Neural cell (in vitro differentiated cells): ENCODE measurements at regions not wholly inside any gene's neighbourhood (a gene's known extent, or its start where the extent isn't known, plus 50 kb on each side); places are given as distances from the start of the nearest gene placed in this dataset.

Source experiments
- H2AFZ ChIP-seq: fragments of 200-600, 300-800 bp; sonication (generic), shearing (Covaris generic); 2 replicates; pipeline ENCODE4 v1.6.0; 2014; ENCODE audit warnings: low read depth, mild to moderate bottlenecking, antibody characterized with exemption, low read length, moderate library complexity
- H3F3A ChIP-seq: fragments of 200-600 bp; shearing (Covaris generic); 2 replicates; pipeline ENCODE4 v1.6.1; 2016; ENCODE audit warnings: mild to moderate bottlenecking, moderate library complexity, mixed read lengths, antibody characterized with exemption, low read length; ENCODE audit not compliant: insufficient read depth, poor library complexity, severe bottlenecking
- H3K27ac ChIP-seq: fragments of 200-600, 300-800 bp; sonication (generic), shearing (Covaris generic); 2 replicates; pipeline ENCODE4 v1.5.1; 2014; ENCODE audit warnings: mild to moderate bottlenecking, low read length, moderate library complexity
- H3K27me3 ChIP-seq: fragments of 300-800, 200-600 bp; sonication (generic), shearing (Covaris generic); 2 replicates; pipeline ENCODE4 v1.6.0; 2014; ENCODE audit warnings: mild to moderate bottlenecking, low read depth, low read length, moderate library complexity; ENCODE audit not compliant: insufficient read depth
- H3K36me3 ChIP-seq: fragments of 300-800, 200-600 bp; sonication (generic), shearing (Covaris generic); 2 replicates; pipeline ENCODE4 v1.5.1; 2014; ENCODE audit warnings: mild to moderate bottlenecking, antibody characterized with exemption, low read length, moderate library complexity; ENCODE audit not compliant: insufficient read depth
- H3K4me2 ChIP-seq: fragments of 300-800, 200-600 bp; sonication (generic), shearing (Covaris generic); 2 replicates; pipeline ENCODE4 v1.6.0; 2014; ENCODE audit warnings: mild to moderate bottlenecking, low read length
- H3K4me3 ChIP-seq: fragments of 300-800, 200-600 bp; sonication (generic), shearing (Covaris generic); 2 replicates; pipeline ENCODE4 v1.5.1; 2014; ENCODE audit warnings: mild to moderate bottlenecking, low read length, moderate library complexity
- H3K79me2 ChIP-seq: fragments of 200-600 bp; shearing (Covaris generic); replicated peaks from 2 replicates; pipeline ENCODE4 v1.6.0; 2014; ENCODE audit warnings: mild to moderate bottlenecking, low read length, moderate library complexity; ENCODE audit not compliant: insufficient read depth
- H3K9ac ChIP-seq: fragments of 300-800, 200-600 bp; sonication (generic), shearing (Covaris generic); 2 replicates; pipeline ENCODE4 v1.6.1; 2016; ENCODE audit warnings: mild to moderate bottlenecking, low read length, mixed read lengths
- H3K9me2 ChIP-seq: fragments of 200-600 bp; shearing (Covaris generic); 2 replicates; pipeline ENCODE4 v1.6.1; 2016; ENCODE audit warnings: mild to moderate bottlenecking, low read length, mixed read lengths; ENCODE audit not compliant: insufficient read depth
- H3K9me3 ChIP-seq: fragments of 200-600, 300-800 bp; sonication (generic), shearing (Covaris generic); 2 replicates; pipeline ENCODE4 v1.6.1; 2016; ENCODE audit warnings: mild to moderate bottlenecking, mixed run types, low read length, moderate library complexity, mixed read lengths
- H4K20me1 ChIP-seq: fragments of 200-600 bp; shearing (Covaris generic); 2 replicates; pipeline ENCODE4 v1.6.1; 2016; ENCODE audit warnings: mild to moderate bottlenecking, mixed run types; ENCODE audit not compliant: insufficient read depth
- CTCF ChIP-seq: fragments of 450-650 bp; IDR thresholded peaks from 2 replicates; pipeline ENCODE4 v1.5.1; 2014; ENCODE audit warnings: antibody characterized with exemption, mild to moderate bottlenecking, moderate library complexity; ENCODE audit not compliant: poor library complexity, severe bottlenecking
- EP300 ChIP-seq: fragments of 450-650 bp; conservative IDR thresholded peaks from 2 replicates; pipeline ENCODE4 v1.6.1; 2014; ENCODE audit warnings: antibody characterized with exemption, mild to moderate bottlenecking, moderate library complexity; ENCODE audit not compliant: poor library complexity, severe bottlenecking
- EZH2 ChIP-seq: fragments of 200-600, 300-800 bp; shearing (Covaris generic), sonication (generic); IDR thresholded peaks from 2 replicates; pipeline ENCODE4 v1.6.1; 2014; ENCODE audit warnings: antibody characterized with exemption, low read length, borderline replicate concordance, mild to moderate bottlenecking; ENCODE audit not compliant: insufficient read depth, poor library complexity, severe bottlenecking
- MXI1 ChIP-seq: fragments of 450-650 bp; conservative IDR thresholded peaks from 2 replicates; pipeline ENCODE4 v1.6.1; 2014; ENCODE audit warnings: antibody characterized with exemption, mild to moderate bottlenecking; ENCODE audit not compliant: poor library complexity, severe bottlenecking
- POLR2AphosphoS5 ChIP-seq: IDR thresholded peaks from 2 replicates; pipeline ENCODE4 v1.6.1; 2012
- RAD21 ChIP-seq: fragments of 450-650 bp; conservative IDR thresholded peaks from 2 replicates; pipeline ENCODE4 v1.6.1; 2014; ENCODE audit warnings: antibody characterized with exemption, mild to moderate bottlenecking, moderate library complexity
- REST ChIP-seq: IDR thresholded peaks from 2 replicates; pipeline ENCODE4 v1.6.1; 2012; ENCODE audit warnings: borderline replicate concordance
- SMC3 ChIP-seq: fragments of 450-650 bp; conservative IDR thresholded peaks from 2 replicates; pipeline ENCODE4 v1.6.1; 2014; ENCODE audit warnings: antibody characterized with exemption, mild to moderate bottlenecking, moderate library complexity; ENCODE audit not compliant: poor library complexity
- TAF1 ChIP-seq: IDR thresholded peaks from 2 replicates; pipeline ENCODE4 v1.6.1; 2012; ENCODE audit warnings: low read depth

GRCh38 chr4:178174756-178175155 is 732.5 kb upstream of the AGA start:
- Histone ChIP-seq H3K9me2 (no peaks in the 10 kb centered on the region), H3K4me2 (no peak overlapping the region), H3K36me3 (no peaks in the 10 kb centered on the region), H3K27me3 (no peaks in the 10 kb centered on the region), H3K27ac (no peak overlapping the region), H3K4me3 (no peak overlapping the region), H3K9me3 (no peaks in the 10 kb centered on the region), H3K79me2 (no peaks in the 10 kb centered on the region), H3K9ac (no peak overlapping the region), H3F3A (no peaks in the 10 kb centered on the region), H4K20me1 (no peaks in the 10 kb centered on the region), H2AFZ (no peak overlapping the region)
- TF ChIP-seq TAF1 (no peak), RAD21 (no peak), CTCF (no peak), POLR2AphosphoS5 (no peak), REST (no peak), MXI1 (no peak), EP300 (no peak), SMC3 (no peak), EZH2 (no peak)

GRCh38 chr4:178185517-178185916 is 743.3 kb upstream of the AGA start:
- no peaks in the 10 kb centered on the region for H3F3A ChIP-seq
- TF ChIP-seq REST (no peak), SMC3 (no peak), TAF1 (no peak), EP300 (no peak), MXI1 (no peak), CTCF (no peak), RAD21 (no peak), POLR2AphosphoS5 (no peak), EZH2 (no peak)
- H3K4me2 ChIP-seq: no peak overlapping the region

More at GRCh38 chr4:178185517-178185916, 743.3 kb upstream of the AGA start:
- H3K36me3 ChIP-seq: no peaks in the 10 kb centered on the region
- no peaks in the 10 kb centered on the region for H4K20me1 ChIP-seq
- no peaks in the 10 kb centered on the region for H3K9me3 ChIP-seq
- no peak overlapping the region for H3K4me3 ChIP-seq
- H3K9me2 ChIP-seq: no peaks in the 10 kb centered on the region
- H3K9ac ChIP-seq: no peak overlapping the region
- H3K27ac ChIP-seq: no peak overlapping the region
- no peaks in the 10 kb centered on the region for H3K79me2 ChIP-seq
- H3K27me3 ChIP-seq: no peaks in the 10 kb centered on the region
- no peak overlapping the region for H2AFZ ChIP-seq
